GM18951 (cell line): ENCODE measurements at regions not wholly inside any gene's neighbourhood (a gene's known extent, or its start where the extent isn't known, plus 50 kb on each side); places are given as distances from the start of the nearest gene placed in this dataset.

Experiments used
- POLR2A ChIP-seq: IDR thresholded peaks from 4 replicates; pipeline ENCODE4 v1.6.1; 2011; ENCODE audit warnings: mild to moderate bottlenecking; ENCODE audit not compliant: insufficient read length, insufficient read depth; ENCODE audit errors: extremely low read depth
- in situ Hi-C: fragments of 300-500 bp; cut with MboI; formaldehyde crosslinking; loops from one replicate; pipeline ENCODE4 v1.12.0; 2022; ENCODE audit warnings: low sequenced_read_pairs, mixed read lengths, inconsistent platforms; ENCODE audit not compliant: unreplicated experiment

DNA sequence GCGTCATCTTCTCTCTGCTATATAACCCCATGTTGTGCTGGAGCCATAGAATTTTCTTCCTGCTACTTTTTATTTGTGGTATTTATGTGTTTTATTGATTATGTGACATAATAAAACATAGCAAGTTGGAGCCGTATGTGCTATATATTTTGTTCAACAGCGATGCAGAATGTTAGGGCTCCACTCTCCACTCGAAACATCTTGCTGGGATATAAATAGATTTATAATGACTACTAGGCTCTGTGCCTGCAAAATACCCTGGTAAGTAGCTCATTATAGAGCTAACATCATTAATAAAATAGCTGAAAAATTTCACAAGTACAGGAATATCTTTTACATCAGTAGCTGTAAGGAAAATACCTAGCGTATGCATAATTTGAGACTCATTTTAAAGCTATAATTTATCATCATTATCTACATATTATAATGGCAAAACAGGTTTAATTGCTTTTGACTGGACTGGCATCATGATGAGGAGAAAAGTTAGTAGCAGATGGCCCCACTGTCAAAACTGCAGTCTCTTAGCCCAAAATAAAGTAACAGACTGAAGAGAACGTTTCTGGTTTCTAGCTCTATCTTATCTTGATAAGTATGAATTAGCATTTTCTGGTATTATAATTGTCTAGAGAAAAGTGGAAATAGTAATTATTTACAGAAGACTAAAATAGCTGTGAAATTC is 263.0 kb downstream of the NEDD1 start:
- no peak for TF ChIP-seq POLR2A

DNA sequence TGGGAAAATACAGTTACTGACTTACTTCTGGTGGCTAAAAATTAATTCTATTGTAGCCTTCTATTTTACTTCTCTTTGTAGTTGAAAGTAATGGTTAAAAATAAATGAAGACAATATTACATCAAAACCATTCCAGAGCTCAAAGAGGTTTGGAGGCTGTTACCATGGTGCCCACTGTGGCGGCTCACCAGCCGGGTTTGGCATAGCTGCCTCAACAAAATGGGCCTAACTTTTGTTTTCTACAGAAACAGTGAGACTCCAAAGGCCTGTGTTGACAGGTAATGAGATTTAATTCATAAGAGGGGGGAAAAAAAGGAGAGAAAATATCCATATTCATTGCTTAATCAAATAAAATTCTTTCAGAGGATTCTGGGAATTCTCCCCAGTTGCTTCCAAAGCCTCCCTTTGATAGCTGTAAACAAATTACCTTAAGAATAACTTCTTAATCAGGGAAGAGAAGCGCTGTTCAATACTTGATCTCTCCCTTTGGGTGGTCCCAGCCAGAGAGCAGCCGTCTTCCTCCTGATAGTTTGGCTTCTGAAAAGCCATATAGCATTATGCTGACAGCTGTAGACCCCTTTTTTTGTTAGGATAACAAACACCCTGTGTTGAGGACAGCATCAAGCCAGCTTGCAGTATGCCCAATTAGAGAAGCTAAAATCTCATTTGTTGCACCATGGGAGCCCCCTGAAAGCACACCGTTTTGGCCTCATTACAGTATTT is 266.8 kb downstream of the NEDD1 start:
- TF ChIP-seq POLR2A, result no peak
- in situ Hi-C loops, result no loop called here

More for the DNA sequence above, 263.0 kb downstream of the NEDD1 start:
- in situ Hi-C loops, result no loop called here

DNA sequence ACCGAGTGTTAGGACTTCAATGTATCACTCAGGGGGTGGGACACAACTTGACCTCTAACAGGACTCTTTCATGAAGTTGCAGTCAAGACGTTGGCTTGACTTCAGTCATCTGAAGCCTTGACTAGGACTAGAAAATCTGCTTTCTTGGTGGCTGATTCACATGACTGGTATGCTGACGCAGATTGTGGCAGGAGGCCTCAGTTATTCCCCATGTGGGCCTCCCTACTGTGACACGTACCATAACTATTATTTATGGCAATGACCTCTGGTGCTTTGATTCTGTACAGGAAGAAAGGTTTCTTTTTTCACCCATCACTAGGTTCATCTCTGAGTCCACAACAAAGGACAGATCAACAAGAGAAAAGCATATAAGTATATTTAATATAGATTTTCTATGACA is 270.4 kb downstream of the NEDD1 start:
- in situ Hi-C loops, result no loop called here
- TF ChIP-seq POLR2A, result no peak

DNA sequence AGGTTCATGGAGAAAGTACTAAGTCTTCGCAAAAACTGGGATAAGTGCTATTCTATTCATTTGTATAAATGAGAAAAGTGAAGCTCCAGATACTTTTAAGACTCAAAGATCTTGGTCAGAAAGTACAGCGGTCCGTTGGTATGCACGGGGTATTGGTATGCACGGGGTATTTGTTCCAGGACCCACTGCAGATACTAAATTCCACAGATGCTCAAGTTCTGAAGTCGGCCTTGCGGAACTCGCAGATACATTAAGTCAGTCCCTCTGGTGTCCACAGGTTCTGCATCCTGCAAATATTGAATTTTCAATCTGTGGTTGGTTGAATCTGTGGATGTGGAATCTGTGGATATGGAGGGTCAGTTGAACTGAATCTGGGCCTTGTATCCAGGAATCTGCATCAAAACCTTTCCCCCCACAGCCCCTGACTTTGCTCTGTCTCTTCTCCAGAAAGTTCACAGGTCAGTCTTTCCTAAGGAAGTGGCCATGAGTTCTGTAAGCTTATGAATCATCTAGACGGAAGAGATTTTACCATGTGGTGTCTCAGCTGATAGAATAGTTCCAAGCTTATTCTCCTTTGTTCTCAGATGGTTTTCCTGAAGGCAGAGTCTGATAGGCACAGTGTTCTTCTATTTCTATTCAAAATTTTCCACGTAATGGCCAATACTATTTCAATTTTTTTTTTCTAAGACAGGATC is 274.7 kb downstream of the NEDD1 start:
- in situ Hi-C loops, result no loop called here
- no peak for TF ChIP-seq POLR2A

DNA sequence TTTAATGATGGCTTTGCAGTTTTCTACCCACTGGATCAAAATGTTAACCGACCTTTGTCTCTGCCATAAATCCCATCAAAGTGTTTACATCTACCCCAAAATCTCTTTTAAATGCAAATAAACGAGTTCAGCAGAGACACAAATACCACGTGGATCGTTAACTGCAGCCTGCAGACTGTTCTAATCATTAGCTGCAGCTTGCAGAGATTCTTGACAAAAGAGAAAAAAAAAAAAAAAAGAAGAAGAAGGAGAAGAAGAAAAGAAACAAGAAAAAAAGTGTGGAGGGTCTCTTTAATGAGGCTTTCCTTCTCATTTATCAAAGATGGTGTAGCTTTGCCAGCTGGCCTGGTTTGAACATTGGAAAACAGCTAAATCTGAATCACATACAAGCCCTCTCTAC is 275.7 kb downstream of the NEDD1 start:
- in situ Hi-C loops, result no loop called here
- TF ChIP-seq POLR2A, result no peak

DNA sequence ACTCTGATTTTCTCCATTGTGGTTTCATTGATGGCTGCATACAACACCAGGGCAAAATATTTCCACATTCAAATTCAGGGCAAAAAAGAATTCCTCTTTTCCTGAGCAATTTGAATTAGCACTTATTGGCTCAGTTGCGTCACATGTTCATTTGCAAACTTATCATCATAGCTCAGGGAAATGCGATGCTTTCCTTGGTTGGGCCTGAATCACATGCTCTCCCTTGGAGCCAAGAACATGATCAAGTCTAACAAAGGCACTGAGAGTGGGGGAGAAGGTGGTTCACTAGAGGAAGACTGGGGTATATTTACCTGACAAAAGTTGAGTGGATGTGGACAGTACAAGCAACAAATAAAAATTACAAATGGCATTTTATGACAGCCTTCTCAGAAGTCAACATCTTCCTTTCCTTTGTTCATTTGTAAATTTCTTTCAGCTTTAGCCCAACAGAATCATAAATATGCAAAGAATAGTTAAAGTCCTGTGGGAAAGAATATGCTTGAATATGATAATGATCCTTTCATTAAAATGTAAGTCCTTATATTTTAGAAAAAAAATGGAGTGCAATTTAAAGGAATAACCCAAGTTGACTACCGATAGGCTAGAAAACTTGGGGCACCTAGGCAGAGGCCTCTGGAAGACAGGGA is 277.2 kb downstream of the NEDD1 start:
- in situ Hi-C loops, result no loop called here
- no peak for TF ChIP-seq POLR2A

DNA sequence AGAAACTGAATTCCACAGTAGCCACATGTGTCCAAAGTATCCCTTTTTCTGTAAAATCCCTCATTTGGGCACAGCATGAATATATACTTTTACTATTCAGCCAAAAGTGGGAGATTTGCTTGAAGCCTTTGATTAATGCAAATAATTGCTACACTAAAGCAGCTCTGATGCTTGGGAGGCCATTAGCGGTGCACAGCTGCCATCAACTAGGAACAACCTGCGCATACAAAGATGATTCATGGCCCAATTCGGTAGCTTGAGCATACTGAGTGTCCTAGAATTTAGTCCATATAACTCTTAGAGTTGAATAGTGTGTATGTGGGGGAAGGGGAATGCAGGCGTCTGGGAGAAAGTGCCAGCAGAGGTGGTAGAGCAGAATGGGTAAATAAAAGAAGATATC is 277.0 kb upstream of the RMST start:
- in situ Hi-C loops, result no loop called here
- no peak for TF ChIP-seq POLR2A

DNA sequence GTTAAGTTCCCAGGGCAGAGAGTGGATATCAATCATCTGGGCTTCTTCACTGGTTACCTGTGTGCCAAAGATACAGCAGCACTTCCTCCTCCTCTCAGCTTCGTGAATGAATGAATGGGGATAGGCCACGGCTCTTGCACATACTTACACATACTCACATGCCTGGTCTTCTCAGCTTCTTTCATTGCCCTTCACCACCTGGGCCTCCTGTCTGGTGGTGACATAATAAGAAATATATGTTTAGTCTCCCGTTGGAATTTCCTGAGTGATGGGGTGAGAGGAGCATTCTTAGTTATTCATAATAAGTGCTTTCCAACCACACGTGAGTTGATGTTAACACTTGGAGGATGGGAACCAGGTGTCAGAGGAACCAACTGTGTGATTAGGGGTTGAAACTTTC is 268.1 kb upstream of the RMST start:
- in situ Hi-C loops, result no loop called here
- no peak for TF ChIP-seq POLR2A

DNA sequence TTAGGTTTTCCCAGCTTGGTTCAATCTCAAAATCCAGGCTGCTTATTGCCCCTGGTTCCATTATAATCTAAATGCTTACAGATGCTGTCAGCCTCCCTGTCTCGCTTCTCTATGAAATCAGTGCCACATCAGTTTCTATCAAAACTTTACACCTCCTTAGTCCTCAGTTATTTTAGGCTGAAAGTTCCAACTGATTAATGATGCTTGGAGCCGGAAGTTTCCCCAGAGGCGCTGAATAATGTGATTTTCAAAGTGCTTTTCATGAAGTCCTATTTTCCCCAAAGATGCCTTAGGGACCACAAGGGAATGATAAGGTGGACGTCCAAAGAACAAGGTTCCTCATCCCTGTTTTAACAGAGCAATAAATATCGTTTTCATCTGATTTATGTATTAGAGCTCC is 262.4 kb upstream of the RMST start:
- in situ Hi-C loops, result no loop called here
- no peak for TF ChIP-seq POLR2A

DNA sequence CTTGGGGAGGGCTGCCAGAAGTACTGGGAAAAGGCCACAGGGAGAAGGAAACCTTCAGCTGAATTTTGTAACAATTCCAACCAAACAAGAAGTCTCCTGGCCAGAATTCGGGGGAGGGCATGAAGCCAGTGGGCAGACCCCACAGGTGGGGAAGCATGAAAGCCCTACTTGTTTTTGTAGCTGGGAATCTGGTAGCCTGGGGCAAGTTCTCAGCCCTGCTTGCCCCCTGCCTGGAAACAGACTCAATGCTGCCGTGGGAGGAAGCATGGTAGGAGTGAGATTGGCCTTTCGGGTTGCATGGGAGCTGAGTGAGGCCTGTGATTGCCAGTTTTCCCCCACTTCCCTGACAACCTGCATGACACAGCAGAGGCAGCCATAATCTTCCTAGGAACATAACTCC is 259.2 kb upstream of the RMST start:
- no peak for TF ChIP-seq POLR2A
- in situ Hi-C loops, result no loop called here

DNA sequence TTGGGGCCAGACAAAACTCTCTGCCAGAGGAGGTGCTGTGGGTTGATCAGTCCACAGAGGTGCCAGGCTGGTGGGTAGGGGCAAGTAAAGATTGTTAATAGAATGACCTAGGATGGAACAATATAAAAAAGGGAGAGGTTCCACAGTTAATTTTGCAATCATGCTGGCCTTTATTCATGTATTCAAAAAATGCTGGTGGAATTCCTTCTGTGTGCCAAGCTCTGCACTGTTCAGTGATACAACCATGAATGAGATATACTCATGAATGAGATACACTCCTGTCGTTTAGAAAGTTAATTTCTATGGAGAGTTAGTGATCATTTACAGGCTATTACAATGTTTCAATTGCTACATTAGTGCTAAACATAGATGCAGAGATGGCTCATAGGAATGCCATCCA is 252.6 kb upstream of the RMST start:
- in situ Hi-C loops, result no loop called here
- no peak for TF ChIP-seq POLR2A

DNA sequence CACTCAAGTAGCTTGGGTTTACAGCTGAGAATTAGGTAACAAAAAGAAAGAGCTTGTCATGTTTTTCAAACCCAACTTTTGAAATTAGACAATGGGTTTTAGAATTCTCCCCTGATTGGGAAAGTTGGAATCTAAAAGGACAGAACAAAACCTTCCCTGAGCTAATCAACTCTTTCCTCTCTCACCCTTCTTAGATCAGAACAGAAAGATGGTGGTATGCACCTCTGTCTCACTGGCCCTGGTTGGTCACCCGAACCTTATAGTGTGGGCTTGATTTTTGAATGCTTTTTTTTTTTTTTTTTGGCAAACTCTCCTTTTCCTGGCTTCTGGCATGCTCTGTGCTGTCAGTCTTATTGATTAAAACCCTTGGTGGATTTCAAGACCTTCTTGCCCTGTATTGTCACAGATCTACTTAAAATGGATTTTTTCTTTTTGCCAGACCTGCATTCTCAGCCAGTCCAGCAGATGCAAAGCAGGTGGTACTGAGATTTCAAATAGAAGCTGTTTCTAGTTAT is 251.1 kb upstream of the RMST start:
- in situ Hi-C loops, result no loop called here
- TF ChIP-seq POLR2A, result no peak

DNA sequence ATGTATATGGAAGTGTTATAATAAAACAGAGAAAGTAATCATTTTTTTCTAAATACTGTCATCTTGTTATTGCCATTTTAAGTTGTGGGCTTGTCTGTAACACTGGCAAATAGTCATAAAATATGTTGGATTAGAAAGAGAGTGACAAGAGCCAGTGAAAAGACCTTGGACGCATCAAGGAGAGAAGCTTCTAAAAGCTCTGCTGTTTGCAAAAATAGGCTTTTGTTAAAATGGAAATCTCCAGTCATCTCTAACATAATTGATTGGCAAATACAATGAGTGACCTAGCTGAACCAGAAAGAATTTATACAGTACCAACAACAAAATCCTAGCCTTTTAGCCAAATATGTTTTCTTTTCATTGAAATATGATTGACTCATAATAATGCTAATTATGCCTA is 245.8 kb upstream of the RMST start:
- in situ Hi-C loops, result no loop called here
- TF ChIP-seq POLR2A, result no peak

DNA sequence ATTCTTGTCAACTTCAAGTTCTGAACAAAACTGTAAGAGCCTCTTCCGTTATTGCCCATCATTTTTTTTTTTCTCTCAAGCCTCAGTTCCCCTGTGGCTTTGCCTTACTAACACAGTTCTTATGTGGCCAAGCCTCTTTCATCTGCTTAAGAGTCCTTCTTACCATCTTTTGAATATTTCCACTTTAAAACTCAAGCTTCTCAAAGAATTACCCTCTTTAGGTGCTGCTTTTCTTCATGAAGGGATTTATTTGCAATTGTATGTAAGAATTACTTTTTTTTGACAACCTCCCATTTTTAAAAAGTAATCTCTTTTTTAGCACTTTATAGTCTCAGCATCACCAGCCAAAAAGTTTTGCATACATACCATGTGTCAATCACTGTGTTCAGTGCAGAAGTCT is 240.2 kb upstream of the RMST start:
- in situ Hi-C loops, result no loop called here

DNA sequence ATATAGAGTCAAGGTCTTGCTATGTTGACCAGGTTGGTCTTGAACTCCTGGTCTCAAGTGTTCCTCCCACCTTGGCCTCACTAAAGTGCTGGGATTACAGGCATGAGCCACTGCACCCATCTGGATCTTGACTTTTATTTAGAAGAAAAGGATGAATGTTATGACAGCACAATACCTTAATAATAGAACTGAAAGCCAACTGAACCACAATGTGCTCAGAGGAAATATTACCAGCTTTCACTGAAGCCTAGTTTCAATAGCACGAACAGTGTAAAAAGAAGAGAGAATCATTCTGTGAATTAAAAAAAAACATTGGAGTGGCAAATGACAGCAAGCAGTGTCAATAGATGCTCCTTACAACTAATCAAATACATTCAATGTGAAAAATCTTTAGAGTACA is 239.2 kb upstream of the RMST start:
- no peak for TF ChIP-seq POLR2A
- in situ Hi-C loops, result no loop called here

More for the DNA sequence above, 240.2 kb upstream of the RMST start:
- no peak for TF ChIP-seq POLR2A
